ENCODE measurements at regions not wholly inside any gene's neighbourhood (a gene's known extent, or its start where the extent isn't known, plus 50 kb on each side); places are given as distances from the start of the nearest gene placed in this dataset.

GRCh38 chr12:45598336-45598735, 131.2 kb upstream of the ARID2 start:
- no peak for TF ChIP-seq POLR2A (IDR thresholded peaks at IDR 0.05; ENCODE audit: low read length)
- TF ChIP-seq GATA1 (IDR thresholded peaks at IDR 0.05; ENCODE audit: low read depth, low read length): no peak

Data from erythroblast (primary cell).